ENCODE measurements at regions not wholly inside any gene's neighbourhood (a gene's known extent, or its start where the extent isn't known, plus 50 kb on each side); places are given as distances from the start of the nearest gene placed in this dataset.

GRCh38 chr9:109950710-109951443 is 170.9 kb downstream of the PALM2AKAP2 start:
- DNase-seq (ENCODE audit: low spot score), result no peak

- DNase-seq (ENCODE audit: low spot score), result no peak
Observed at GRCh38 chr9:109953300-109953699, 173.3 kb downstream of the PALM2AKAP2 start.

GRCh38 chr9:109953813-109954497 is 174.0 kb downstream of the PALM2AKAP2 start:
- no peak for DNase-seq (ENCODE audit: low spot score)

GRCh38 chr9:109956717-109957440 is 176.9 kb downstream of the PALM2AKAP2 start:
- DNase-seq (ENCODE audit: low spot score), result no peak

- DNase-seq (ENCODE audit: low spot score), result no peak
Observed at GRCh38 chr9:109959679-109960078, 179.7 kb downstream of the PALM2AKAP2 start.

GRCh38 chr9:109961626-109962025 is 181.6 kb downstream of the PALM2AKAP2 start:
- no peak for DNase-seq (ENCODE audit: low spot score)

GRCh38 chr9:109962215-109962614 is 182.2 kb downstream of the PALM2AKAP2 start:
- no peak for DNase-seq (ENCODE audit: low spot score)

GRCh38 chr9:109963079-109963478 is 183.1 kb downstream of the PALM2AKAP2 start:
- no peak for DNase-seq (ENCODE audit: low spot score)

GRCh38 chr9:109966643-109967368 is 186.8 kb downstream of the PALM2AKAP2 start:
- no peak for DNase-seq (ENCODE audit: low spot score)

- peak; percentile 33 for DNase-seq (ENCODE audit: low spot score)
Observed at GRCh38 chr9:109967651-109968642, 187.9 kb downstream of the PALM2AKAP2 start.

GRCh38 chr9:109969011-109969410 is 189.0 kb downstream of the PALM2AKAP2 start:
- no peak for DNase-seq (ENCODE audit: low spot score)

- no peak for DNase-seq (ENCODE audit: low spot score)
Observed at GRCh38 chr9:109969573-109970237, 189.7 kb downstream of the PALM2AKAP2 start.

GRCh38 chr9:109971226-109971625 is 191.2 kb downstream of the PALM2AKAP2 start:
- no peak for DNase-seq (ENCODE audit: low spot score)

- peak; percentile 56 for DNase-seq (ENCODE audit: low spot score)
Observed at GRCh38 chr9:109972026-109972882, 192.3 kb downstream of the PALM2AKAP2 start.

GRCh38 chr9:109973336-109973735 is 193.3 kb downstream of the PALM2AKAP2 start:
- no peak for DNase-seq (ENCODE audit: low spot score)

GRCh38 chr9:109974143-109974917 is 194.3 kb downstream of the PALM2AKAP2 start:
- DNase-seq (ENCODE audit: low spot score), result peak; percentile 51

GRCh38 chr9:109974918-109975276 is 194.9 kb downstream of the PALM2AKAP2 start:
- DNase-seq (ENCODE audit: low spot score), result no peak

GRCh38 chr9:109975574-109976295 is 195.7 kb downstream of the PALM2AKAP2 start:
- no peak for DNase-seq (ENCODE audit: low spot score)
